Pancreas (tissue), 10 donors: ENCODE measurements at regions not wholly inside any gene's neighbourhood (a gene's known extent, or its start where the extent isn't known, plus 50 kb on each side); places are given as distances from the start of the nearest gene placed in this dataset.

Experiments used
- ATAC-seq, 4 donors: fragments of 200-7000 bp; cut with Tn5 transposase; one replicate each; pipeline versions ENCODE4 v1.8.0 to v1.9.1; 2020; ENCODE audit warnings: mild to moderate bottlenecking in 4 of 4, moderate library complexity in 4 of 4
- DNase-seq, 6 donors: peaks; one replicate each; pipeline ENCODE4 v3.0.0-alpha.2; 2020
- FAIRE-seq: peaks from 2 replicates; lab custom pipeline; 2012; peaks lifted over from hg19 to GRCh38; lab: Jason Lieb, UNC
- H3K27ac ChIP-seq, 4 donors: fragments of 200-600 bp; sonication (generic); 1 replicate in 3 of 4; 2 replicates in 1 of 4; pipeline versions ENCODE4 v1.5.0 to v1.8.0; 2020
- H3K27me3 ChIP-seq, 4 donors: fragments of 200-600 bp; one replicate each; pipeline ENCODE4 v1.8.0; 2021
- H3K36me3 ChIP-seq, 3 donors: fragments of 200-600 bp; sonication (generic) in 1 of 3; one replicate each; pipeline versions ENCODE4 v1.5.0 to v1.8.0; 2020 to 2021
- H3K4me1 ChIP-seq, 3 donors: fragments of 200-600 bp; one replicate each; pipeline ENCODE4 v1.8.0; 2021
- H3K4me3 ChIP-seq, 4 donors: fragments of 200-600 bp; sonication (generic) in 2 of 4; one replicate each; pipeline versions ENCODE4 v1.5.0 to v1.8.0; 2020 to 2021
- H3K9me3 ChIP-seq, 4 donors: fragments of 200-600 bp; one replicate each; pipeline ENCODE4 v1.8.0; 2021
- WGBS, 2 donors: extraction: QIAGEN DNeasy Blood & Tissue Kit; methylation state at CpG; one replicate each; pipeline ENCODE4 v1.1.7; 2013; 5-methylcytosine and 5-hydroxymethylcytosine counted together
- intact Hi-C, 3 donors: fragments of 100-400 bp; cut with DNase I; formaldehyde crosslinking; loops; one replicate each; pipeline versions ENCODE4 v1.11.1 to v1.14.2; 2022
- TF ChIP-seq, protein P1 (sequence below), 4 donors: fragments of 200-600 bp; sonication (generic) in 3 of 4; IDR thresholded peaks; one replicate each; pipeline versions ENCODE4 v1.5.0 to v1.8.0; 2021; ENCODE audit warnings: antibody characterized with exemption in 4 of 4
- donor health status: healthy with polysubstance abuse.
- donor health status: DM: no; HTN: no; CAD: no; lungs with moderate emphysema.
- donor health status: DM: no; HTN: no; CAD: no.
- donor health status: control.
- donor health status: control.
- donor health status: Bipolar disorder and iron deficiency.
- donor health status: DM: yes; HTN: yes; CAD: no.
- donor health status: DM: no; HTN: no; CAD: no.
- donor health status: DM: no; HTN: no; CAD: no.
- donor health status: DM: yes; HTN: yes; CAD: no.

DNA sequence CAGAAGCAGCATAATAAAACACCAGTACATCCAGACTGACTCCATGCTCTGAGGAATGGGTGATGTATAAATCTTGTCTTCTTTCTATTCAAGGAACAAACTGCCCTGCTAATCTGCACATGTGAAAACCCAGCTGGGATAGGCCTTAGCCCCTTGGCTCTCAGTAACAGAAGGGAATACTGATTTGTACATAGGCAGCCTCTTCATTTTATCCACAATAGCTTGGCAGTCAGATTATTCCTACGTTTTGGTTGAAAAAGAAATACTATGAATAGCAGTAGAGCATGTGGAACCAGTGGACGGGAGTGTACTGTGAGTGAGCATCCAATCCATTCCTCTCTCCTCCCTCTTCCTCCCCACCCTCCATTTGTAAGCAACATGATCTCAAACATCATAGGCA, 113.5 kb upstream of the ARHGAP5 start:
- H3K27me3 ChIP-seq = no peaks in the 10 kb centered on the region
- no peaks in the 10 kb centered on the region for H3K36me3 ChIP-seq
- DNase-seq = no peak
- ATAC-seq = no peak
- H3K4me1 ChIP-seq = no peaks in the 10 kb centered on the region
- intact Hi-C loops = no loop called here
- WGBS, 2 donors = 49 to 53% methylated on average over 2 of the region's 2 CpGs
- H3K27ac ChIP-seq = no peak overlapping the region
- no peak overlapping the region for H3K4me3 ChIP-seq
- no peaks in the 10 kb centered on the region for H3K9me3 ChIP-seq
- FAIRE-seq = no peak
- TF ChIP-seq, protein P1, sequence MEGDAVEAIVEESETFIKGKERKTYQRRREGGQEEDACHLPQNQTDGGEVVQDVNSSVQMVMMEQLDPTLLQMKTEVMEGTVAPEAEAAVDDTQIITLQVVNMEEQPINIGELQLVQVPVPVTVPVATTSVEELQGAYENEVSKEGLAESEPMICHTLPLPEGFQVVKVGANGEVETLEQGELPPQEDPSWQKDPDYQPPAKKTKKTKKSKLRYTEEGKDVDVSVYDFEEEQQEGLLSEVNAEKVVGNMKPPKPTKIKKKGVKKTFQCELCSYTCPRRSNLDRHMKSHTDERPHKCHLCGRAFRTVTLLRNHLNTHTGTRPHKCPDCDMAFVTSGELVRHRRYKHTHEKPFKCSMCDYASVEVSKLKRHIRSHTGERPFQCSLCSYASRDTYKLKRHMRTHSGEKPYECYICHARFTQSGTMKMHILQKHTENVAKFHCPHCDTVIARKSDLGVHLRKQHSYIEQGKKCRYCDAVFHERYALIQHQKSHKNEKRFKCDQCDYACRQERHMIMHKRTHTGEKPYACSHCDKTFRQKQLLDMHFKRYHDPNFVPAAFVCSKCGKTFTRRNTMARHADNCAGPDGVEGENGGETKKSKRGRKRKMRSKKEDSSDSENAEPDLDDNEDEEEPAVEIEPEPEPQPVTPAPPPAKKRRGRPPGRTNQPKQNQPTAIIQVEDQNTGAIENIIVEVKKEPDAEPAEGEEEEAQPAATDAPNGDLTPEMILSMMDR (IDR thresholded peaks at IDR 0.05) = no peak

DNA sequence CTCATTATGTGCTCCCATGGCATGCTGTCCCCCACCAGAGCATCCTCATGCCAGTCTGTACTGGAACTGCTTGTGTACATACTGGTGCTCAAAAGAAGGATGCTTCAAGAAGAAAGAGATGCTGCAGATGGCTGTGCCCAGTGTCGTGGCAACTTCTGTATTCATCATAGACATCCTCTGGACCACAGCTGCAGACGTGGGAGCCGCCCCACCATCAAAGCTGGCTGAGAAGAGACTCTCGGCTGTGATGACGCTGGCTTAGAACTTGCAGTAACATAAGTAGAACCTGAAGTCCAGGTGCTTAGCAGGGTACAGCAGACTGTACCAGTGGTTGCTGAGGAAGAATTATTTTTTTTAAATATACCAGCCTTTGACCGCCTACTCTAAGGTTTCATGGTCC, 112.6 kb upstream of the ARHGAP5 start:
- intact Hi-C loops = no loop called here
- Histone ChIP-seq H3K27ac (no peak overlapping the region), H3K27me3 (no peaks in the 10 kb centered on the region), H3K4me3 (no peak overlapping the region), H3K4me1 (no peaks in the 10 kb centered on the region), H3K9me3 (no peaks in the 10 kb centered on the region), H3K36me3 (no peaks in the 10 kb centered on the region)
- no peak for FAIRE-seq
- WGBS, 2 donors = 69 to 80% methylated on average over 6 of the region's 6 CpGs
- TF ChIP-seq, protein P1 (IDR thresholded peaks at IDR 0.05) = no peak
- DNase-seq = no peak
- ATAC-seq = no peak

DNA sequence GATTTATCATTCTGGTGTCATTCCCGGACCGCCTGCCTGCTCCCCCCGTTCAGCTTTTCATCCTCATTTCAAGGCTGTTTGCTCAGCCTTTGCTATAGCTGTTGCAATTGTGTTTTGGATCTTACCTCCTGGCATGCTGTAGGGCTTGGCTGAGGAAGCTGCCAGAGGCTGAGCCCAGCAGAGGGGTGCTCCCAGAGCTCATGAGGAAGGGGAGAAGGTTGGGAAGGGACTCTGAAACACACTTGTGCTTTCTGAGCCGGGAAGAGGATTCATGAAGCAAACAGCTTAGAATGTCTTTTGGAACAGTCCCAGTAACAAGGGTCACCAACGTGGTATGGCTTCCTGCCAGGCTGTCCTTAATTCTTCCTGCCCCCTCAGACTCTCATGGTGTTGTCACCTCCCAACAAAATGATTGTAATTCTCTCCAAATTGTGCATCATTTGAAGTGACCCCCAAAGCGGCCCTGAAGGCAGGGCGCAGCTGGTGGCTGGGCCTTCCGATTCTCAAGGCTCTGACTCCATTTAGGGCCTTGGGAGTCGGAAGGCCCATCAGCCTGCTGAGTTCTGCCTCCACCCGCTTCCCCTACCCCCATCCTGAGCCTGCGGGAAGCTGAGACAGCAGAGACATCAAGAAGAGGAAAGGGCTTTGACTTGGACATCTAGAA, 111.9 kb upstream of the ARHGAP5 start:
- intact Hi-C loops = no loop called here
- Histone ChIP-seq H3K4me3 (no peak overlapping the region), H3K9me3 (no peaks in the 10 kb centered on the region), H3K27ac (no peak overlapping the region), H3K4me1 (no peaks in the 10 kb centered on the region), H3K36me3 (no peaks in the 10 kb centered on the region), H3K27me3 (no peaks in the 10 kb centered on the region)
- DNase-seq (no peak), ATAC-seq (peak in 1 of 4 donors; percentile 27), FAIRE-seq (no peak)
- TF ChIP-seq, protein P1 (IDR thresholded peaks at IDR 0.05) = no peak
- 54 to 56% methylated on average over 11 of the region's 11 CpGs for WGBS, 2 donors

DNA sequence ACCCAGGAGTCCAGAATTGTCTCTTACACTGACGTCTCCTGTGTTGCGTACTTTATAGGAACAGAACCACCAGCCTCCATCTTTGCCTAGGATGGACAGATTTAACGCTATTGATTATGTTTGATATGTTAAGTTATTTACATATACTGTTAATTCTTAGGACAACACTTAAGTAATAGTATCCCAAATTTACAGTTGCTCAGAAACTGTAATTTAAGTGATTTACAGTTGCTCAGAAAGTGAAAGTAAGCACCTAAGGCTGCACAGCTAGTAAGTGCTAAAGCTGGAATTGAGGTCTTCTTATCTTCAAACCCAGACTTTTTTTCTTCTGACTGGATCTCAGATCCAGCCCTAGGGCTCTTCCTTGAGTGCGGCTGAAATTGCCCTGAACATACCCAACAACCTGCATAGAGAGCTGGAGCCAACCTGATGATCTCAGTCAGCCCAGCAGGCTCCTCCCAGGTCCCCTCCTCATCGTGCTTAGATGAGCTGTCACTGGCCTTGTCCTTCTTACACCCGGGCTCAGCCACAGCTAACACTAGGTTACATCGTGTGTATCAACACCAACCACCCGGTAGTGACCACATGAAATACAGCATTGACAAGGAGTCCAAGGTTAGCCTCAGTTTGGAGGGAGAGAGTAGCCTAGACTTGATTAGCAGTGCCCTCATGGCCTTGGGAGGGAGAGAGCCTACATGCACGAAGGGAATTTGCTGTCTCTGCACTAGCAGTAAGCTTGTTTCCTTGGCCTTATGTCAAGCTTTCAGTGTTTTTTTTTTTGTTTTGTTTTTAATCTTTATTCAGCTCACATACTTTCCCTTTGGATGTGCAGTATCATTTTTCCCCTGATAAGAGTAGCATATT, 111.1 kb upstream of the ARHGAP5 start:
- TF ChIP-seq, protein P1 (IDR thresholded peaks at IDR 0.05) = no peak
- Histone ChIP-seq H3K27me3 (no peaks in the 10 kb centered on the region), H3K27ac (no peak overlapping the region), H3K4me3 (no peak overlapping the region), H3K9me3 (no peaks in the 10 kb centered on the region), H3K4me1 (no peaks in the 10 kb centered on the region), H3K36me3 (no peaks in the 10 kb centered on the region)
- DNase-seq (no peak), ATAC-seq (peak; percentile 34 to 68 (median 43)), FAIRE-seq (no peak)
- WGBS, 2 donors = 48 to 56% methylated on average over 9 of the region's 9 CpGs
- intact Hi-C loops = no loop called here
